ENCODE measurements at regions not wholly inside any gene's neighbourhood (a gene's known extent, or its start where the extent isn't known, plus 50 kb on each side); places are given as distances from the start of the nearest gene placed in this dataset.
"Not testable (repeated sequence)": the region's sequence is repeated elsewhere in the genome, so short reads cannot be mapped to it uniquely, and the experiment has no call there.

- ChIA-PET POLR2A (no interaction called here), CTCF (interaction anchor here (1.0 kb wide), 1 partner anchor 40 kb away, joined by 3 read pairs; no protein-coding TSS in a partner anchor)
- no peak for TF ChIP-seq CTCF (IDR thresholded peaks at IDR 0.05; ENCODE audit: control extremely low read depth, extremely low read depth, low read depth, missing control alignments)
- DNase-seq (ENCODE audit: extremely low spot score): no peak
Measured at GRCh38 chr7:84879570-84880325, 307.1 kb downstream of the SEMA3D start.

- CTCF ChIA-PET: no interaction called here
- POLR2A ChIA-PET: no interaction called here
- no peak for TF ChIP-seq CTCF (IDR thresholded peaks at IDR 0.05; ENCODE audit: control extremely low read depth, extremely low read depth, low read depth, missing control alignments)
- DNase-seq (ENCODE audit: extremely low spot score): no peak
Measured at GRCh38 chr7:84877943-84878570, 308.8 kb downstream of the SEMA3D start.

- TF ChIP-seq CTCF (IDR thresholded peaks at IDR 0.05; ENCODE audit: control extremely low read depth, extremely low read depth, low read depth, missing control alignments): no peak
- DNase-seq (ENCODE audit: extremely low spot score): no peak
- ChIA-PET CTCF (interaction anchor here (0.9 kb wide), 1 partner anchor 10 kb away, joined by 3 read pairs; no protein-coding TSS in a partner anchor), POLR2A (no interaction called here)
Measured at GRCh38 chr7:84876061-84876821, 310.6 kb downstream of the SEMA3D start.

GRCh38 chr7:84865560-84865959 lies 321.3 kb downstream of the SEMA3D start:
- ChIA-PET CTCF (interaction anchor here (1.2 to 1.4 kb wide), 2 partner anchors 11 to 22 kb away, joined by 3 to 4 read pairs; no protein-coding TSS in a partner anchor), POLR2A (no interaction called here)
- no peak for DNase-seq (ENCODE audit: extremely low spot score)
- TF ChIP-seq CTCF (IDR thresholded peaks at IDR 0.05; ENCODE audit: control extremely low read depth, extremely low read depth, low read depth, missing control alignments): no peak

GRCh38 chr7:84857336-84857735 lies 329.5 kb downstream of the SEMA3D start:
- POLR2A ChIA-PET: no interaction called here
- TF ChIP-seq CTCF (IDR thresholded peaks at IDR 0.05; ENCODE audit: control extremely low read depth, extremely low read depth, low read depth, missing control alignments): no peak
- no peak for DNase-seq (ENCODE audit: extremely low spot score)
- CTCF ChIA-PET: no interaction called here

GRCh38 chr7:84855758-84856157 lies 331.1 kb downstream of the SEMA3D start:
- ChIA-PET CTCF (no interaction called here), POLR2A (no interaction called here)
- no peak for TF ChIP-seq CTCF (IDR thresholded peaks at IDR 0.05; ENCODE audit: control extremely low read depth, extremely low read depth, low read depth, missing control alignments)
- no peak for DNase-seq (ENCODE audit: extremely low spot score)

GRCh38 chr7:84848974-84849372 lies 337.9 kb downstream of the SEMA3D start:
- CTCF ChIA-PET; POLR2A ChIA-PET; DNase-seq (ENCODE audit: extremely low spot score): not testable (repeated sequence)

Measured in GM10248 (cell line).